Activated CD4-positive, alpha-beta T cell treated with anti-CD3 and anti-CD28 coated beads, Interleukin-2, amount 50 U/mL, for 48 hours (primary cell): ENCODE measurements at regions not wholly inside any gene's neighbourhood (a gene's known extent, or its start where the extent isn't known, plus 50 kb on each side); places are given as distances from the start of the nearest gene placed in this dataset.
"Not testable (repeated sequence)": the region's sequence is repeated elsewhere in the genome, so short reads cannot be mapped to it uniquely, and the experiment has no call there.

ENCODE experiments used
- DNase-seq, 2 experiments: peaks; one replicate each; pipeline ENCODE4 v3.0.0-alpha.2; 2020

DNA sequence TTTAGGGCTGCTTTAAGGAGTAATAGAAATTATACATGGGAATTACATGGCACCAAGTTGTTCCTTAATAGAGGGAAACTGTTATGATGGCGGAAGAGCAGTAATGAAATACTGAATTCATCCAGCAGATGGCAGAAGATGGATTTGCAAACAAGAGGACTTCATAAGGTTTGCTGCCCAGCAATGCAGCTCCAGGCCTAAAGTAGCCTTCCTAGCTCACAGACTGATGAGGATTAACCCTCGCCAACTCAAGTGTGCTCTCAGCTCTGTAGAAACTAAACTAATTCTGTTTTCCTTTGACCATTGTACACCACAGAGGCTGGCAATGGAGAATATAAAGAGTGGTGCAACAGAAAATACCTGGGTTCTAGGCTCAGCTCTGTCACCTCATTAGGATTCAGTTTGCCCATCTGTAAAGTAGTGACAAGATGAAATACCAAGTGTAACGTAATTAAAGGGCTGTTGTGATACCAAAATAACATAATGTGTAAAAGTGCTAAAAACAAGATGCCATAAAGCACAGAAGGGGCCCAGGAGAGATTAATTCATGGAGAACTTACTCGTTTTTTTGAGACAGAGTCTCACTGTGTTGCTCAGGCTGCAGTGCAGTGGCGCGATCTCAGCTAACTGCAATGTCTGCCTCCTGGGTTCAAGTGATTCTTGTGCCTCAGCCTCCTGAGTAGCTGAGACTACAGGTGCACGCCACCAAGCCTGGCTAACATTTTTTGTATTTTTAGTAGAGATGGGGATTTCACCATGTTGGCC is 102.4 kb upstream of the SERBP1 start:
- DNase-seq, result peak in 1 of 2 experiments; percentile 5

DNA sequence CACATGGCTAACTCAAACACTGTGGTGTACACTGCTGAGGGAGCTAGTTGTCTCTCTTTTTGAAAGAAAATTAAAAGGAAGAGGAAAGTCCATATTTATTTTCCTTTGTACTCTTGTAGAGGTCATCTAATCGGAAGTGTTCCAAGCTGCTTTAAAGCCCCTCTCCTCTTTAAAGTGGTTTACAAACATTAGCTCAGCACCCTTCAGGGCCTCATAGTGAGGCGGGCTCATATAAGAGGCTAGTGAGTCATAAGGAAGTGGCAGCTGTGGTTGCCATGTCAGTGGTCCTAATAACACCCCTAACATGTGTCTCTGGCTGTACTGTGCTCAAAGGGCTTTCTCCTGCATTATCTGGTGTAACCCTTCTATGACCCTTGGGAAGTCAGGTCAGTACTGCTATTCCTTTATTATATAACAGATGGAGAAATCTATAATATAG is 104.4 kb upstream of the SERBP1 start:
- no peak for DNase-seq

DNA sequence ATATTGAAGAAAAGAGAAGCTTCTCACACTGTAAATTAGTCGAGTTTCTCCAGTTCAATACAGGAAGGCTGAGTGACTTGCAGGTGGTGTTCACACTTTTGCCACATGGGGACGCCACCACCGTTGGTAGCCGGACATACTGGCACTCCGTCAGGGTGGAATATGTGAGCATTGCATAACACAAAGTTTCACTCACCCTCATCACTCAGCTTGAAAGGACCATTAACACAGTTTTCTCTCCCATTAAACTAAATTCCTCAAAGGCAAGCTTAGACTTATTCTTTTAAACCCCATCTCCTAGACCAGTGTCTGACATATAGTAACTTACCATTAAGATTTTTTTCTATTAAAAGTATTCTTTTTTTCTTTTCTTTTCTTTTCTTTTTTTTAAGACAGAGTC is 105.3 kb upstream of the SERBP1 start:
- peak; percentile 63 to 69 for DNase-seq

DNA sequence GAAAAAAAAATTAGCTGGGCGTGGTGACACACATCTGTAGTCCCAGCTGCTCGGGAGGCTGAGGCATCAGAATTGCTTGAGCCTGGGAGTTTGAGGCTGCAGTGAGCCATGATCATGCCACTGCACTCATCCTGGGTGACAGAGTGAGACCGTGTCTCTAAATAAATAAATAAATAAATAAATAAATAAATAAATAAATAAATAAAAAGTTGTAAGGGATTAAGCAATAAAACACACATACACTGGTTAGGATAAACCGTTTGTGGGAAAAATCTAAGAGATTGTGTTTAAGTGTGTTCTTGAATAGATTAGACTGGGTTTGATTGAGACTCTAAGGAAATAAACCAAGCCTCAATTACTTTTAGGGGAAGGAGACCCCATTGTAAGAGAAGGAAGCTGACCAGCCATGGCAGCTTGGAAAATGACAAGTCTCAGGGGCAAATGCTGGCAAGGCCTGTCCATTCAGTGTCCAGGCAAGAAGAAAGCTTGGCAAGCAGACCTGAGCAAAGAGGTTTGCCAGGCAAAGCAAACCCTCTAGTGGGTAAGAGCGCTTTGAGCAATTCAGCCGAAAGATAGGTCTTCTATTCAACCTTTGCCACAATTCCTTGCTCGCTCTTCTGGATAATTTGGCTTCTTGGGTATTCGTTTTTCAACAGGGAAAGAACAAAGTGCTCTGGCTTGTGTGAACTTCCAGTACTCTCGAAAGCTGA is 106.9 kb upstream of the SERBP1 start:
- no peak for DNase-seq

DNA sequence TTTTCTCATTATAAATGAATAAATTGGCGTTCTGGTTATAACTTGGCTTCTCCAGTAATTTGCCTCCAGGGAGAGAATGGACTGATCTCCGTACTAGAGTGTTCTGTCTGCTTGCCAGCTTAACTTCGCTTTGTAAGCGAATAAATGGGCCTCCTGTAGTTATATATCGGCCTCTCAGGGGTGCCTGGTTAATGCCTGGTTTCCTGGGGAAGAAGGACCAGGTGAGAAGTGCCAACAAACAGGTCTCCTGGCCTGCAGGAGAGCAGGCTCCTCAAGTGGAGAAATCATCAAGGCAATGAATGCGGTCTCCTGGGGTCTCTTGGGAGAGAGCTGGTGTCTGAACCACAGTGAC is 107.4 kb upstream of the SERBP1 start:
- no peak for DNase-seq

DNA sequence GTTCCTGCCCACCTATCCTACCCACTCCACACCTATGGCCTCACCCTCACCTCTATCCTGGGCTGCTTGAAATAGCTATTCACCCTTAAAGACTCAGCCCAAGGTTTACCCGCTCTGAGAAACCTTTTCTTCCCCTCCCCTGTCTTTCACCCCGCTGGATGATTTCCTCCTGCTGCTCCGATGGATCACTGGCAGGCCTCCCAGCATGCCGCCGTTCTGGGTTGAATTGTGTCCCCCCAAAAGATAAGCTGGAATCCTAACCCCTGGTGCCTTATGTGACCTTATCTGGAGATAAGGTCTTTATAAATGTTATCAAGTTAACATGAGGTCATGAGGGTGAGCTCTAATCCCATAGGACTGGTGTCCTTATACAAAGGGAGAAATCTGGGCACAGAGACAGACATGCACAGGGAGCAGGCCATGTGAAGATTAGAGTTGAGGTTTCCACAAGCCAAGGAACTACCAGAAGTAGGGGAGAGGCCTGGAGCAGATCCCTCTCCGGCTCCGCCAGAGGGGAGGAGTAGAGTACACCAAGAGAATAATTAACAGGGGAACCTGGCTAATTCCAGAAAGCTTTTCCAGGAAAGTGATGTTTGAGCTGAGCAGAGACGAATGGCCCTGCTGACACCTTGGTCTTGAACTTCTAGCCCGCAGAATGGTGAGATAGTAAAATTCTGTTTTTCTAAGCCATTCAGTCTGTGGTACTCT is 110.0 kb upstream of the SERBP1 start:
- DNase-seq, result no peak

DNA sequence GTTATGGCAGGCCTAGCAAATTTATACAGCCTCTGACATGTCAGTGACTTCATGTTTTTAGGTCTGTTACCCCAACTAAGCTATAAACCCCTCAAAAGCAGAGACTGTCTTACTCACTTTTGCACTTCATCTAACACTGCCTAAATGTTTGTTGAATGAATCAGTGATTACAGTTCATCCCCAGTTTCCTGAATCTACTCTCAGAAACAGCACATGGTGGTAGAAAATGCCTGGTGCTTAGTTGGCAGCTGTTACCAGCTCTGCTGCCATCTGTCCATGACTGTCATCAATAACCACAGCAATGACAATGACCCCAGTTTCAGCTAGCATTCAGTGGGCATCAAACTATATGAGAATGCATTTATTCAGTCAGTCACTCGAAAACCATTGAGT is 110.5 kb upstream of the SERBP1 start:
- no peak for DNase-seq

DNA sequence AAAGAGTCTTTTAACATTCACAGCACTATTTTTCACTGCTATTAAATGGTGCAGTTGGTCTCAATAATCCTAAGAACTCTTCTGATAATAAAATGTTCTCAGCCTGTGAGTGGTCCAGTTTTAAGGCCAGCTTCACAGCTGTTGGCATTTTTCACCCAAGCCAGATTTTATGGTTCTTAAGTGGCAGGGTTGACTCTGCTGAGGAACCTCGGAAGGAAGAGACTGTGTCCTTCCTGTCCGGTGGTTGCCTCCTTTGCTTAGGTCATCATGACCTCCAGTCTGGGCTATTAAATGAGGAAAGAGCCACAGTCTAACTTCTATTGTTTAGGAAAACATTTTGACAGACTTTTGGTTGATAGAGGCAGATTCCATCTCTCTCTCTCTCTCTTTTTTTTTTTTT is 112.5 kb upstream of the SERBP1 start:
- no peak for DNase-seq

DNA sequence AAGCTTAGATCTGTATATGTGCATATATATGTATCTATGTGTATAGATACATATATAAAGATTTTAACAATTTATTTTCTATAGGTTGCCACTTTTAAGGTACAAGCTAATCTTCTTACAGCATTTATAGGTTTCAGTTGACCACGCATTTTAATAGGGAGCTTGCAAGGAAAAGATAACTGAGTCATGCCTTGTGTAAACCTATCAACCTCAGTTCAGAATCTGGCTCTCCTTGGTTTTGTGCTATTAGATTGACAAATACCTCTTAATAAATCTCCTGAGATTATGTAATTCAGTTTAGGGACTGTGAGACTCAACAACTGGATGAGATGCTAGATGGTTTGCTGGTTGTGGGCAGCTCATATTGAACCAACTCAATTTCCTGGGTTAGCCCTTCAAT is 114.7 kb upstream of the SERBP1 start:
- no peak for DNase-seq

DNA sequence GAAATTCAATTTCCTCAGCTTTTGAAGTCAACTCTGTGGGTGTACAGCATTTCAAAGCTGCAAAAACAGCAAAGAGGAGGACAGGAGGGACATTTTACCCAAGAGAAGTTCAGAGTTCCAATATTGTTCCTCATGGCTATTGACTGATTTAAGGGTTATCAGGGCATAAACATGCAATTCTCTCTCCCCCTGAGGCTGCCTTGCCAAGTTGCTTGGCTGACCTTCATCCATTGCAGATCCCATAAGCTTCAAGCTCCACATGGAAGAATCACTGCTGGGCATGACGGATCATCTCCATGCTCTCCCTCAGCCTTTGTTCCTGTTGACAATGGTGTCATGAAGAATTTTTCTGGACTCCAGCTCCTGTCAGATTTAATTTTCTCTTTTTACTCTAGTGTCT is 115.2 kb upstream of the SERBP1 start:
- DNase-seq, result no peak

DNA sequence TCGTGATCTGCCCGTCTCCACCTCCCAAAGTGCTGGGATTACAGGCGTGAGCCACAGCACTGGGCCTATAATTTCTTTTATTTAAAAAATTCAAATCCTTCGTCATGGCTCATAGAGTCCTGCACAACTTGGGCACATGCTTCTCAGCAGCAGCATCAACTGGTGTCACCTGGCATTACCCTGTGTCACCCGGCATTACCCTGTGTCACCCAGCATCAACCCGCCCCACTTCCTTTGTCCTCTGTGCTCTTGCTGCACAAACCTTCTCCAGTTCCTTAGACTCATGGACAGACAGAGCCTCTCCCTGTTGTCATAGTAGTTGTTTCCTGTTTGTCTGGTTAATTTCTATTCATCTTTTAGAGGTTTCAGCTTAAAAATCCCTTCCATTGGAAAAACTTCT is 121.2 kb upstream of the SERBP1 start:
- no peak for DNase-seq

DNA sequence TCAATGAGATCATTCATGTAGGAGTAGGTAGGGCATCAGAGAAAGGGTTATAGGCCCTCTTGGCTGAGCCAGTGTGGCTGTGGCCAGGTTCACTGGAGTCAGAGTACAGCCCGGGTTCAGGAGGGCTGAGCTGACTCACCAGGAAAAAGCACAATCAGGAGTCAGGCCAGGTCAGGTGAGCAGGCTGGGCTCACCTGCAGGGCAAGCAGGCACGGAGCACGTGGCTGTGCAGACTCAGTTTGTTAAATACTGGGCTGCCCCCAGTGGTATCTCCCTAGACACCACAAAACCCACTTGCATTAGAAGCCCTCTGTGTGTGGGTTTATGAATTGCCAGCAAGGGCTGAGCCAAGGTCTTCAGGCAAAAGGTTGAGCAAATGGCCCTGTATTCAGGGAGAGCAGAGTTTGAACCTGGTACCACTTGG is 122.1 kb upstream of the SERBP1 start:
- DNase-seq, result no peak

DNA sequence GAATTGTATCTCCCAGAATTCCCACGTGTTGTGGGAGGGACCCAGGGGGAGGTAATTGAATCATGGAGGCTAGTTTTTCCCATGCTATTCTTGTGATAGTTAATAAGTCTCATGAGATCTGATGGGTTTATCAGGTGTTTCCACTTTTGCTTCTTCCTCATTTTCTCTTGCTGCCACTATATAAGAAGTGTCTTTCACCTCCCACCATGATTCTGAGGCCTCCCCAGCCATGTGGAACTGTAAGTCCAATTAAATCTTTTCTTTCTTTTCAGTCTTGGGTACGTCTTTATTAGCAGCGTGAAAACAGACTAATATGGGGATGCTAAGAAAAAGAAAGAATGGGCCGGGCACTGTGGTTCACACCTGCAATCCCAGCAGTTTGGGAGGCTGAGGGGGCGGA is 124.0 kb upstream of the SERBP1 start:
- DNase-seq, result not testable (repeated sequence)

DNA sequence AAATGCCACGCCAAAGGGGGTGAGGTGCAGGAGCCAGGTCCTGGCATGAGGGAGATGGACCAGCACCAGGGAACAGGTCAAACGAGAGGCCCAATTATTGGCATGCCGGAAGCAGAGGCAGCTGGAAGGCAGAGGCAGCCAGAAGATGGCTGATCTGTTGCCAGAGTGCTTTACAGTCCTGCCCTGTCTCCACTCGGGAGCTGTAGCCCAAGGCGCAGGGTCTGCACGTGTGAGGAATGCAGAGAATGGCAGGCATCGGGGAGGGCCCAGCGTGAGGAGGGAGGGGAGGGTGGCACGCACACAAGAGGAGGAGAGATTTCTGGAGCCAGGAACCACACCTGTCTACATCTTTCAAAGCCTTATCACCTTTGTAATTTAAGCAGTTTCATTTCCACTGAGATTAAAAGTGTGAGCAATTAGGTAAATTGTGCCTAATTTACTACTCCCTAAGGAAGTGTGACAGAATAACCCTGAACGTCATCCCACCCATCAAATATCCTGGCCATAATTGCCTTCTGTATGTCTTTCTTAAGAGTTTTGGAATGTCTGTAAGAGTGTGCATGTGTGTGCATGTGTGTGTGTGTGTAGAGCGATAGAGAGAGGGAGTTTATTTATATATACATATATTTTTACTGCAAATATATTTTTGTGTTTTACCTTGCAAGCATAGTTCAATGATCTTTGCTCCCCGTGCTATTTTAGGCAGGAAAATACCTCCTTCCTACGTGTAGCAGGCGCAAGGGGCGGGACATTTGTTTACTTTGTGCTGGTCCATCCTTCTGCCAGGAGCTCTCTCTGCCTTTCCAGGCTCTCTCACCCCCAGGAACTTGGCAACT is 125.5 kb upstream of the SERBP1 start:
- no peak for DNase-seq

DNA sequence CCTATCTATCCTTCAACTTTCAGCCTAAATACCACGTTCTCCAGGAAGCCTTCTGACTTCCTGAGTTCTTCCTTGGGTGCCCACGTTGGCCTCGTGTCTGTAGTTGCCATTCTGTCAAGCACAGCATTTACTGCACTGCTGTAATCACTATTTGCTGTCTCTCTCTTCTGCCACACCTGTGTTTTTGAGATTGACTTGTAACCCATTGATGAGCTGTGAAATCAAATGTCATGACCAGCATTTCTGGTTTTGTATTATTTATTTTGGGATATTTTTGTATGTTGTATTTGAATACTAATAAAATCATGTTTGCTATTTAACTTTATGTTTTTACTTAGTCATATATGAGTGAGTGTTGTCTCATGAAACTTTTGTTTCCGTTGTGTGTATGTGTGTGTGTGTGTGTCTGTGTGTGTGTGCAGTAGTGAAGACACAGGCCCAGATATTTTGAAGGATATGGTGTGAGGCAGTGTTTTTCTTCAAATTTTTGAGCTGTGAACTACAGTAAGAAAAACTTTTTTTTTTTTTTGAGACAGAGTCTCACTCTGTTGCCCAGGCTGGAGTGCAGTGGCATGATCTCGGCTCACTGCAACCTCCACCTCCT is 126.2 kb upstream of the SERBP1 start:
- no peak for DNase-seq

DNA sequence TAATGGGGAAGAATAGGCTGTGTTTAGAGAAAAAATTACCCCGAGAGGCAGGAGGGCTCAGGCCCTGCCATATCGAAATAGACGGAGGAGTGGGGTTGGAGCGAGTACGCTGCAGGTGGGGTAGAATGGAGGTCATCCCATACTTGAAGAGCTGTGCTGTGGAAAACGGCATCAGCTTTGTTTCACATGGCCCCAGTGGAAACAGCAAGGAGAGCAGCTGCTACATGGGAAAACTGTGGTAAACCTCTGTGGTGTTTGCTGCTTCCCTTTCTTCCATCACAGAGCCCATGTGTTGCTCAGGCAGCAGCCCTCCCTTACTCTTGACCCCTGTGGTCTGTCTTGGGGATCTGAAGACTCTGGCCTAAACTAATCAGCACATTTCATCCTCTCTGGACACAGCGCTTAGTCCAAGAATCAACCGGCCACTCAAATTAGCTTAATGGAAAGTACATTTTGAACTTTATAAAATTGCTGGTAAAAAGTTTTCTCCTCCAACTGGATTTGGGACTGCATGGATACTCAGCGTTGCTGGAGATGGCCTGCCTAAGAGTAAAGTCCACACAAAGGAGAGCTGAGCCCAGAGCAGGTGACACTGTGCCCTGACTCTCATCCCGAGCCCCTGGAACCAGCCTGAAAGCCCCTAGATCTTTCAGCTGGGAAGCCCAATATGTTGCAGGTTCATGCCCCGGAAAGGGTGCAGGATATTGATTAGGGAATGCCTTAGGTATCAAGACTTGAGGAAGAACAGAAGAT is 127.1 kb upstream of the GADD45A start:
- no peak for DNase-seq

DNA sequence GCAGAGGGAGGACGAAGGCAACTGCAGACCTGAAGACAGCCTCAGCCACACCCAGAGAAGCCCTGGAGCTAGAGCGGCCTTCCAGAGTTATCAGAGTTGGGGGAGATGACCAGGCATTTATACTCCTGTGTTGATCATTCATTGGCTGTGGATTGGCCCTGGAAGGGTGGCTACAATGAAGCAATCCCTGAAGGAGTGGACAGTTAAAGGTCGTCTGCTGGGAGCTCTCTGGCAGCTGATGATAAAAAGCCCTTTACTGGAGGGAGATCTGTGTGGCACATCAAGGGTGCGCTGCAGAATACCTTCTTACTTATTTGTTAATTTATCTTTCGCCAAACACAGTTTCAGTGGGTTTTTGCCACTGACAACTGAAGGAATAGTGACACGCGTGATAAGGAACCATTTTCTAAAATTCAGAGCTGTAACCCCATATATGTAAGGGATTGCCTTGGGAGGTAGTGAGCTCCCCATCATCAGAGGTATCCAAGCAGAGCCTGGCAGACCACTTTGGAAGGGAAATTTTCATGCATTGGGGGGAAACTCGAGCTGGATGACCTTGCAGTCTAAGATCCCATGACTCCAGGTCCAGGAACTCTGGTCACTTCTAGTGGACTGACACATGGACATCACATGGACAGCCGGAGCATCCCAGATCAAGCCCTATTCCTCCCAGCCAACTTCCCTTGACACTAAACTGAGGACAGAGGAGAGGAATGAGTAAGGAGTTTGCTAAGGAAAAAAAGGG is 126.4 kb upstream of the GADD45A start:
- no peak for DNase-seq

DNA sequence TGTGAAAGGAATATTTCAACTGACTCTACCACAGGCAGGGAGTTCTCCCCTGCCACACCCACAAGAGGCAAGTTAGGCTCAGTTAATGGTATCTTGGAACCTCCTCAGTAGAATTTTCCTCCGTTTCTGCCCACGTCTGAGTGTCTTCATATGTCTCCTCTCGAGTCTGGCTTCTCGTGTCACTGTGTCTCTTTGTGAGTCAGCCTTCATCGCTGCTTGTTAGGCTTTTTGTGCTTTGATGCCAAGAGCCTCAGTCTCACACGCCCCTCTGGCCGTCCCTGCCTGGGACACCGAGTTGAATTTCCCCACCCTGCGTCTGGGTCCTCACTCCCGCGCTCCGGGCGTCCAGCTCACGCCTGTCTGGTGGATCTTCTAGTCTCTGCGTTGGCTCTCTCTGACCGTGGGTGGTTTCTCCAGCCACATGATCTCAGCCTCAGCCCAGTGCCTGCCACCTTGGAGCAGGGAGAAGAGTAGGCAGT is 125.7 kb upstream of the GADD45A start:
- no peak for DNase-seq

DNA sequence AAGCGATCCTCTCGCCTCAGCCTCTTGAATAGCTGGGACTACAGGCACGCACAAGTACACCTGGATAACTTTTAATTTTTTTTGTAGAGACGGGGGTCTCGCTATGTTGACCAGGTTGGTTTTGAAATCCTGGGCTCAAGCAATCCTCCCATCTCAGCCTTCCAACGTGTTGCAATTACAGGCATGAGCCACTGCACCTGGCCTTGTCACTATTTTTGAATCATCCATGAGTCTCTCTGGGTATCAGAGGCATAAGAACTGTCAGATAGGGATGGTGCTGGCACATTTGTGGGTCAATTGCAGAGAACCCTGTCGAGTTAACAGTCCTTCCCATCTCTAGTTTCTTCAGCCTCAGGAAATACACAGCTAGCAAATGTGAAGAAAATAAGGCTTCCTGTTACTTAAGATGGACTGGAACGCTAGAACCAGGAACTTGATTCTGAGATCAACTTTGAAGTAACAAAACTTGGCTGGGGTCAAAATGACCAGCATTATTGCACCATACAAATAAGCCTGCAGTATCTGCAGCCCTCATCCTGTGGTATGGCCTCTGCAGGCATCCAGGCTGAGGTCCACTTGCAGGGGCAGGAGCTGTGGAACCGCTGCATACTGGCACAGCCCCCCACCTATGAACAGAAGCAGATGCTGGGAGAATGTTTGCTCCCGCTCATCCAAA is 124.3 kb upstream of the GADD45A start:
- no peak for DNase-seq

DNA sequence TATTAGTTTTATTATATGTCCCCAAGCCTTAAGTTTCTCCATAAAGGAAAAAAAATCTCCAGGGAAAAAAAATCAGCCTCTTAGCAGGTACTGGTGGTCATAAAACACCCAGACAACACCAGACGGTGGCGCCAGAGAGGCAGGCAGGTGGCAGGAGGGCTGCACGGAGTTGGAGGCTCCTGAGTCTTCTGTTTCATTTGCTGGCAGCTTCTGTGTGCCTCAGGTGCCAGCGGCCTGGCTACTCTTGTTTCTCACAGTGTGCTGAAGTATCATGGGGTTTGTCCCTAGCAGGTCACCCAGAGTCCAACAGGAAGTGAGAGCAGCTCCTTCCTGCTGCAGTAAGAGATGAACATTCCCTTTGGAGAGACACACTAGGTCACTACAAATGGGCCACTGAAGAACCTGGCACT is 123.3 kb upstream of the GADD45A start:
- DNase-seq, result peak; percentile 94 to 95
